GM12864 (cell line): ENCODE measurements at regions not wholly inside any gene's neighbourhood (a gene's known extent, or its start where the extent isn't known, plus 50 kb on each side); places are given as distances from the start of the nearest gene placed in this dataset.

ENCODE experiments used
- DNase-seq: peaks from one replicate; pipeline ENCODE4 v3.0.0-alpha.2; 2011; ENCODE audit warnings: low read depth
- H3K4me3 ChIP-seq: 2 replicates; pipeline ENCODE4 v1.5.1; 2011; ENCODE audit warnings: mild to moderate bottlenecking, low read depth, low read length, control low read depth
- CTCF ChIP-seq: IDR thresholded peaks from 2 replicates; pipeline ENCODE4 v1.5.1; 2011; ENCODE audit warnings: low read depth, mild to moderate bottlenecking, moderate library complexity, low read length, control low read depth, inconsistent platforms; ENCODE audit errors: missing control alignments

DNA sequence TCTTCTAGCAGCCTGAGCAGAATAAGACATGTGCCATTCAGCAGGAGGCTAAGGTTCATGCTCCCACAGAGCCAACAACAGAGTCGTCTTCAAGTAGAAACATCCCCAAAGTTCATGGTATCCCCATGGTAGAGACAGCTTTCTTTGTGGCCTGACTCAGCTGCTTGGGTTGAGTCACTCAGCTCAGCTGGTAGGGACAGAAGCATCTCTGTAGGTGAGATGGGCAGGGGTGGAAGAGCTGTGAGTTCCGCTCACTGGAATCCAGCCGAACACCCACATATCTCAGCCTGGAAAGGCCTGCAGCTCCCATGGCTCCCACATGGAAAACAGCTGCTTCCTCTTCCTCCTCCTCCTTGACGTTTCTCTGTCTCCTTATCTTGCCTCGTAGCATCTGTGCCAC lies 792.7 kb downstream of the RNF144A start:
- H3K4me3 ChIP-seq = no peak overlapping the region
- no peak for DNase-seq
- TF ChIP-seq CTCF = no peak

DNA sequence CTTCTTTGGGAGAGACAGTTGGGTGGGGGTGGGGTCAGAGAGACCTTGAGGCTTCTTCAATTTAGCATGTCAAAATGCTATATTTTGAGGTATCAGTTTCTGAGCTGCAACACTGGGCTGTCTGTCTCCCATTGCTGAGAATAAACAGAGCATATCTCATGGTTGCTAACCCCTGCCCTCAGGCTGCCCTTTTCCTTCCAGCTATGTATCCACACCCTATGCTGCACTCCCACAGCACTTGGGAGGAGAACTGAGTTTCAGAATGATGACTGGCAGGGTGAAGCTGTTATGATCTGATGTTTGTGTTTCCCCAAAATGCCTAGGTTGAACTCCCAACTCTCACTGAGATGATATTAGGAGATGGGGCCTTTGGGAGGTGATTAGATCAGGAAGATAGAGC lies 794.0 kb downstream of the RNF144A start:
- DNase-seq = no peak
- TF ChIP-seq CTCF = no peak
- no peak overlapping the region for H3K4me3 ChIP-seq

GRCh38 chr2:7719876-7720275 lies 802.7 kb downstream of the RNF144A start:
- no peak for DNase-seq
- H3K4me3 ChIP-seq = no peak overlapping the region
- no peak for TF ChIP-seq CTCF

GRCh38 chr2:7721413-7721995 lies 804.3 kb downstream of the RNF144A start:
- no peak for DNase-seq
- no peak overlapping the region for H3K4me3 ChIP-seq
- no peak for TF ChIP-seq CTCF

- peak; percentile 16 for DNase-seq
- no peak for TF ChIP-seq CTCF
- H3K4me3 ChIP-seq = no peak overlapping the region
These were observed 805.1 kb downstream of the RNF144A start for GRCh38 chr2:7722212-7722910.

DNA sequence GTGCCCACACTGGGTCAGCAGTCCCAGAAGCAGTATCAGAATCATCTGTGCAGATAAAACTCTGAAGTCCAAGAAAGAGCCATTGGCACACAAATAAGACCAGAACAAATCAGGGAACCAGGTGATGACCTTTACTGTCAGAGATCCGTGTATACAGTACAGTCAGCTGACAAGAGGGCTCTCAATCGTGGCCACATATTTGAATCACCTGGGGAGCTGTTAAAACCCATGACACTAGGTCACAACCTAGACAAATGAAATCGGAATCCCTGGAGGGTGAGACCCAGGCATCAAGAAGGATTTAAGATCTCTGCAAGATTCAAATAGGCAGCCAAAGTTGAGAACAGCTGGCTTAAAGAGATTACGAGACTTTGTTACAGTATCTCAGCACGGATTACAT lies 807.1 kb downstream of the RNF144A start:
- H3K4me3 ChIP-seq = no peak overlapping the region
- no peak for DNase-seq
- no peak for TF ChIP-seq CTCF
